ENCODE measurements at regions not wholly inside any gene's neighbourhood (a gene's known extent, or its start where the extent isn't known, plus 50 kb on each side); places are given as distances from the start of the nearest gene placed in this dataset.

DNA sequence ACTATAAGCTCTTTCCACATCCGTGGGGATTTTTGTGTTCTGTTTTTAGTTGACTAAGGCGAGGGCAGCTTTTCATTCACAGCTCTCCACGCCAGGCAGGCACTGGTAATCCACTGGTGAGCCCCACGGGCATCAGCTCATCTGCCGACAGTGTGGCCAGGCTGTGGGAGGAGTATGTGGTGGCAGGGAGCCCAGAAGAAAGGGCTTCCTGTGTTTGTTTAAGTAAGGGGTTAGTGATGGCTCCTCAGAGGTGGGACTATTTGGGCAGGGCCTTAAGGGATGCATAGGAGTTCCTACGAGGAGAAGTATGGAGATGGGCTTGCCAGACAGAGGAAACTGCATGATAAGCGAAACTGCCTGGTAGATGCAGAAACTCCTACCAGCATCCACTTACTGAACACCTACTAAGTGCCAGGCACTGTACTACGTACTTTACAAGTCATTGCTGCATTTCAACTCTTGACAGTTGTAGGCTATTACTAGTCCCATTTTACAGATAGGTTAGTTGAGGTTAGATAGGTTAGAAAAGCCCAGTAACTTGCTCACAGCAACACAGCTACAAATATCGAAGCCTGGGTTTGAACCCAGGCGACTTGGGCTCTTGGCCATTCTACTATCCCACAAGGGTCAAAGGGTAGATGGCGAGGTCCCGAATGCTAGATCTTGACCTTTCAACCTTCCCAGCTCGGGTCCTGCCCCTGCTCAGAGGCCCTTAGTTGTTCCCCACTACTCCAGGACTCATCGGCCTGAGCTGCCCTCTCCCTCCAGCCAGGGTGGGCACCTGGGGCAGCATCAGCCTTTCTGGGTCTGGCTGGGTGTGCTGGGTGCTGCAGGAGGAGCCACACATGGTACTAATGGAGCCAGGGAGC, 55.1 kb downstream of the CEBPB start:
- no peak for TF ChIP-seq EP300 (IDR thresholded peaks at IDR 0.05)
- no peak for TF ChIP-seq POLR2A (IDR thresholded peaks at IDR 0.05; ENCODE audit: low read depth)
- no peak for TF ChIP-seq POLR2AphosphoS5 (IDR thresholded peaks at IDR 0.05)
- TF ChIP-seq, protein P1, sequence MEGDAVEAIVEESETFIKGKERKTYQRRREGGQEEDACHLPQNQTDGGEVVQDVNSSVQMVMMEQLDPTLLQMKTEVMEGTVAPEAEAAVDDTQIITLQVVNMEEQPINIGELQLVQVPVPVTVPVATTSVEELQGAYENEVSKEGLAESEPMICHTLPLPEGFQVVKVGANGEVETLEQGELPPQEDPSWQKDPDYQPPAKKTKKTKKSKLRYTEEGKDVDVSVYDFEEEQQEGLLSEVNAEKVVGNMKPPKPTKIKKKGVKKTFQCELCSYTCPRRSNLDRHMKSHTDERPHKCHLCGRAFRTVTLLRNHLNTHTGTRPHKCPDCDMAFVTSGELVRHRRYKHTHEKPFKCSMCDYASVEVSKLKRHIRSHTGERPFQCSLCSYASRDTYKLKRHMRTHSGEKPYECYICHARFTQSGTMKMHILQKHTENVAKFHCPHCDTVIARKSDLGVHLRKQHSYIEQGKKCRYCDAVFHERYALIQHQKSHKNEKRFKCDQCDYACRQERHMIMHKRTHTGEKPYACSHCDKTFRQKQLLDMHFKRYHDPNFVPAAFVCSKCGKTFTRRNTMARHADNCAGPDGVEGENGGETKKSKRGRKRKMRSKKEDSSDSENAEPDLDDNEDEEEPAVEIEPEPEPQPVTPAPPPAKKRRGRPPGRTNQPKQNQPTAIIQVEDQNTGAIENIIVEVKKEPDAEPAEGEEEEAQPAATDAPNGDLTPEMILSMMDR (IDR thresholded peaks at IDR 0.05) = no peak
- H3K36me3 ChIP-seq = no peaks in the 10 kb centered on the region
- H3K27me3 ChIP-seq = peaks cover 0 to 8% (median 0%) of the 10 kb centered on the region in 4 donors
- H3K4me1 ChIP-seq = no peaks in the 10 kb centered on the region
- intact Hi-C loops (cut with DNase I) = no loop called here
- no peak overlapping the region for H3K27ac ChIP-seq (replicated peaks in 1 of 4)
- H3K4me3 ChIP-seq = no peak overlapping the region
- H3K9me3 ChIP-seq = no peaks in the 10 kb centered on the region
- no peak for DNase-seq (ENCODE audit: extremely low spot score)
- WGBS = 71% methylated on average over 13 of the region's 14 CpGs

DNA sequence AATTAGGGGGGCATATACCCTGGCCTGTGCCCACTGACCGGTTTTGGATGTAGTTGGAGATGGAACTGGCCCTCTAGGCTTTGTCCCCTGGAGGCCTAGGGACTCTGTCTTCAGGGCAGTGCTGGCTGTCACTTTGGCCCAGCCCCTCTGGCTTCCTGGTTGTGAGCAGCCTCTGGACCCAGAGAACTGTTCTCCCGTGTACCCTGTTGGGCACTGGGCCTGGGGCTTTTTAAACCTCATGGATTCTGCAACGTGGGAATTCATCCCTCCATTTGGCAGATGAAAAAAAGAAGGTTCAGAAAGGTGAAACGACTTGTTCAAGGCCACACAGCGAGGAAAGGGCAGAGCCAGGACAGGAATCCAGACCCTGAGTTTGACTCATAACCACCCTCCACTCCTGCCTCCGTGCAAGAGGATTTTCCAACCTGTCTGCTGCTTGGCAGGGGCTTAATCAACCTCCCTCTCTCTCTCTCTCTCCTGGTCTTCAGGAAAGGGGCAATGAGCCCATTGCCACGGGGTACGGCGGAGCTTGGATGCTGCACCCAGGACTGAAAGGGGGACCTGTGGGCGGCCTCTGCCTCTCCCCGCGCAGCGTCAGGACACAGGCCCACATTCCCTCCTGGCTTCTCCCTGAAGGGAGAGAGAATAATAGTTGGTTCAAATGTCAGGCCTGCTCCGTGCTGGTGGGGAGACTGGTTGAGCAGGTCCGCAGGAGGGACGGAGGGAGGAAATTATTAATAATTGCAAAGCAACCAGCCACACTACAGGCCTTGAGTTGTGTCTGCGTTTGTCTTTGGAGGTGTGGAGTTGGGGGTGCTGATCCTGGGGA, 56.0 kb downstream of the CEBPB start:
- Histone ChIP-seq H3K36me3 (no peaks in the 10 kb centered on the region), H3K27ac (replicated peaks in 1 of 4) (no peak overlapping the region), H3K9me3 (no peaks in the 10 kb centered on the region), H3K4me1 (no peaks in the 10 kb centered on the region), H3K4me3 (no peak overlapping the region), H3K27me3 (peaks cover 0 to 8% (median 0%) of the 10 kb centered on the region in 4 donors)
- intact Hi-C loops (cut with DNase I) = no loop called here
- DNase-seq (ENCODE audit: extremely low spot score) = no peak
- 86% methylated on average over 10 of the region's 17 CpGs for WGBS
- no peak for TF ChIP-seq POLR2AphosphoS5 (IDR thresholded peaks at IDR 0.05)
- TF ChIP-seq, protein P1 (IDR thresholded peaks at IDR 0.05) = no peak
- no peak for TF ChIP-seq EP300 (IDR thresholded peaks at IDR 0.05)
- TF ChIP-seq POLR2A (IDR thresholded peaks at IDR 0.05; ENCODE audit: low read depth) = no peak

DNA sequence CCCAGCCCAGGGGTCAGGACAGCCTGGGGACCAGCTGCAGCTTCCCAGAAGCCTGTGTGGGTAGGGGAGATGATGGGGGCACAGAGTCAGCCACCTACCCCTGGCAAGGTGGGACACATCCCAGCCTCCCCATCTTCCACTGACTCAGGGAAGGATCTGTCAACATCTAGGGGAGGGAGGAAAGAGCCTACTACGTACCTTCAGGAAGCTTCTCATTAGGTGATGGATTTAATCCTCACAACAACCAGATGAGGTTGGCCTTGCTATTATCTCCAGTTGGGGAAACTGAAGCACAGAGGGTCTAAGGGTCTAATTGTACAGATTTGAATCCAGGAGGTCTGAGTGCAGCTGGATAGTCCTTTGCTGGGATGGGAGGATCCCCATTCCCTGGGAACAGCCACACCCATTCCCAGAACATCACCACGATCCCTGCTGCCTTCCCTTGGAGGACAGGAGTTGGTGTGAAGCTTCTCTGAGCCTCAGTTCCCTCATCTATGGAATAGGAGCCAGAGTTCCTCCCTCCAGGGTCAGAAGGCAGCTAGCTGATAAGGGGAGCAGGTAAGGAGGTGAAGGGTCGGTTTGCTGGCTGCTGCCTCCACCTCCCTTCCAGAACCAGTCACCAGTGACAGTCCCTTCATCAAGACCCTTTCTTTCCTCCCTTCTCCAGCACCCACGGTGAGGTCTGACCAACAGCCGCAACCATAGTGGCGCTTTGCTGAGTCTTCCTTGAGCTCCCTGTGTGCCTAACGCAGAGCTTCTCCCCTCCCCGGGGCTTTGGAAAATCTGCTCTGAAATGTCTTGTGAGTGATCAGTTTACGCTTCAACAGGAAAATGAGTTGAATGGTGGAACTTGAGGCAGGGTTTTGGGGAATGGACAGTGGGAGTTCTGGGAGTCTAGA, 56.8 kb downstream of the CEBPB start:
- intact Hi-C loops (cut with DNase I) = no loop called here
- WGBS = 89% methylated on average over 8 of the region's 9 CpGs
- peaks cover 0 to 8% (median 0%) of the 10 kb centered on the region in 4 donors for H3K27me3 ChIP-seq
- no peak for DNase-seq (ENCODE audit: extremely low spot score)
- H3K27ac ChIP-seq (replicated peaks in 1 of 4) = no peak overlapping the region
- TF ChIP-seq, protein P1 (IDR thresholded peaks at IDR 0.05) = no peak
- TF ChIP-seq POLR2AphosphoS5 (IDR thresholded peaks at IDR 0.05) = no peak
- TF ChIP-seq EP300 (IDR thresholded peaks at IDR 0.05) = no peak
- TF ChIP-seq POLR2A (IDR thresholded peaks at IDR 0.05; ENCODE audit: low read depth) = no peak
- H3K4me3 ChIP-seq = no peak overlapping the region
- no peaks in the 10 kb centered on the region for H3K4me1 ChIP-seq
- no peaks in the 10 kb centered on the region for H3K9me3 ChIP-seq
- H3K36me3 ChIP-seq = no peaks in the 10 kb centered on the region

DNA sequence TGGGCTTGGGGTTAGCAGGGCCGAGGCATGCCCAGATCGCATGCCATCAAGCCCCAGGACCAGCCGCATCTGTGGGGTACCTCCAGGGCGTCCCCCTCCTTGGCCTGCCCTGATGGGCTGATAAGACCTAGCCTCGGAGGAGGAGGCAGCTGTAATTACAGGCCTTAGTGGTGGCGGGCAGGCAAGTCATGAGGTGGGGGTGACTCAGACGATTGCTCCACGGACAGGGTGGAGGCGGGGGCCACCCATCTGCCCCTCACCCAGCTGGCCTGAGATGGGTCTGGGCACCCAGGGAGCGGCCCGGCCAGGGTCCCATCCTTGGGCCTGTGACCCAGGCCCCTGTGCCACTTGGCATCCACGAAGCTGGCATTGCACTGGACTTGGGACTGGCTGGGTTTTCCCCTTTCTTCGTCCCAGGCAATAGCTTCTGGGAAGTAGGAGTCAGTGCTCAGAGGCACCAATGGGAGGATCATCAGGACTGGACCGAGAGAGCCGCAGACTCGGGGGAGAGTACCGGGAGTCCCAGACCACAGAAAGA, 57.5 kb downstream of the CEBPB start:
- intact Hi-C loops (cut with DNase I) = no loop called here
- TF ChIP-seq POLR2A (IDR thresholded peaks at IDR 0.05; ENCODE audit: low read depth) = no peak
- no peak for TF ChIP-seq POLR2AphosphoS5 (IDR thresholded peaks at IDR 0.05)
- TF ChIP-seq, protein P1 (IDR thresholded peaks at IDR 0.05) = no peak
- Histone ChIP-seq H3K4me3 (no peak overlapping the region), H3K9me3 (no peaks in the 10 kb centered on the region), H3K36me3 (no peaks in the 10 kb centered on the region), H3K27me3 (peaks cover 0 to 3% (median 0%) of the 10 kb centered on the region in 4 donors), H3K27ac (replicated peaks in 1 of 4) (no peak overlapping the region), H3K4me1 (no peaks in the 10 kb centered on the region)
- no peak for DNase-seq (ENCODE audit: extremely low spot score)
- WGBS = 80% methylated on average over 10 of the region's 17 CpGs

All from esophagus muscularis mucosa (tissue), 4 donors.